ENCODE measurements at regions not wholly inside any gene's neighbourhood (a gene's known extent, or its start where the extent isn't known, plus 50 kb on each side); places are given as distances from the start of the nearest gene placed in this dataset.

- no peak for TF ChIP-seq CTCF (IDR thresholded peaks at IDR 0.05)
- DNase-seq (ENCODE audit: low spot score) = no peak
Observed at GRCh38 chr3:139814646-139815045, 120.3 kb upstream of the CLSTN2 start.

GRCh38 chr3:139811331-139811730 lies 123.7 kb upstream of the CLSTN2 start:
- Histone ChIP-seq H3K27ac (no peak overlapping the region), H3K4me3 (no peak overlapping the region)
- no peak for TF ChIP-seq CTCF (IDR thresholded peaks at IDR 0.05)
- no peak for DNase-seq (ENCODE audit: low spot score)

More at GRCh38 chr3:139814646-139815045, 120.3 kb upstream of the CLSTN2 start:
- Histone ChIP-seq H3K27ac (no peak overlapping the region), H3K4me3 (no peak overlapping the region)

- Histone ChIP-seq H3K4me3 (no peak overlapping the region), H3K27ac (no peak overlapping the region)
- TF ChIP-seq CTCF (IDR thresholded peaks at IDR 0.05) = no peak
- DNase-seq (ENCODE audit: low spot score) = no peak
Observed at GRCh38 chr3:139808201-139808600, 126.8 kb upstream of the CLSTN2 start.

- no peak overlapping the region for H3K27ac ChIP-seq
- no peak for TF ChIP-seq CTCF (IDR thresholded peaks at IDR 0.05)
Observed at GRCh38 chr3:139803294-139803693, 125.5 kb upstream of the NMNAT3 start.

GRCh38 chr3:139797724-139798343 lies 120.1 kb upstream of the NMNAT3 start:
- TF ChIP-seq CTCF (IDR thresholded peaks at IDR 0.05) = no peak
- H3K27ac ChIP-seq = no peak overlapping the region
- no peak for DNase-seq (ENCODE audit: low spot score)
- H3K4me3 ChIP-seq = no peak overlapping the region

More at GRCh38 chr3:139803294-139803693, 125.5 kb upstream of the NMNAT3 start:
- no peak for DNase-seq (ENCODE audit: low spot score)
- no peak overlapping the region for H3K4me3 ChIP-seq

GRCh38 chr3:139794469-139795265 lies 116.9 kb upstream of the NMNAT3 start:
- TF ChIP-seq CTCF (IDR thresholded peaks at IDR 0.05) = no peak

GRCh38 chr3:139793408-139793807 lies 115.6 kb upstream of the NMNAT3 start:
- H3K27ac ChIP-seq = no peak overlapping the region

More at GRCh38 chr3:139794469-139795265, 116.9 kb upstream of the NMNAT3 start:
- Histone ChIP-seq H3K4me3 (no peak overlapping the region), H3K27ac (no peak overlapping the region)
- no peak for DNase-seq (ENCODE audit: low spot score)

More at GRCh38 chr3:139793408-139793807, 115.6 kb upstream of the NMNAT3 start:
- no peak for TF ChIP-seq CTCF (IDR thresholded peaks at IDR 0.05)
- H3K4me3 ChIP-seq = no peak overlapping the region
- no peak for DNase-seq (ENCODE audit: low spot score)
